ENCODE measurements at regions not wholly inside any gene's neighbourhood (a gene's known extent, or its start where the extent isn't known, plus 50 kb on each side); places are given as distances from the start of the nearest gene placed in this dataset.

- DNase-seq (ENCODE audit: low spot score) (no peak), FAIRE-seq (no peak)
Measured at GRCh38 chr9:23306731-23307130, 519.3 kb downstream of the ELAVL2 start.

GRCh38 chr9:23307731-23308513, 518.1 kb downstream of the ELAVL2 start:
- no peak for DNase-seq (ENCODE audit: low spot score)
- no peak for FAIRE-seq

- FAIRE-seq (no peak), DNase-seq (ENCODE audit: low spot score) (no peak)
Measured at GRCh38 chr9:23309800-23310199, 516.2 kb downstream of the ELAVL2 start.

GRCh38 chr9:23314247-23314646, 511.8 kb downstream of the ELAVL2 start:
- FAIRE-seq (no peak), DNase-seq (ENCODE audit: low spot score) (no peak)

- DNase-seq (ENCODE audit: low spot score) = no peak
- no peak for FAIRE-seq
Measured at GRCh38 chr9:23319092-23319491, 506.9 kb downstream of the ELAVL2 start.

- DNase-seq (ENCODE audit: low spot score) (no peak), FAIRE-seq (no peak)
Measured at GRCh38 chr9:23321049-23321448, 505.0 kb downstream of the ELAVL2 start.

- DNase-seq (ENCODE audit: low spot score) = peak; percentile 4
- FAIRE-seq = no peak
Measured at GRCh38 chr9:23322392-23322791, 503.6 kb downstream of the ELAVL2 start.

- DNase-seq (ENCODE audit: low spot score) (no peak), FAIRE-seq (no peak)
Measured at GRCh38 chr9:23324511-23324910, 501.5 kb downstream of the ELAVL2 start.

GRCh38 chr9:23326597-23326996, 499.4 kb downstream of the ELAVL2 start:
- DNase-seq (ENCODE audit: low spot score) = no peak
- no peak for FAIRE-seq

- FAIRE-seq = no peak
Measured at GRCh38 chr9:23341346-23341745, 484.7 kb downstream of the ELAVL2 start.

GRCh38 chr9:23342291-23342690, 483.7 kb downstream of the ELAVL2 start:
- FAIRE-seq = no peak

More at GRCh38 chr9:23341346-23341745, 484.7 kb downstream of the ELAVL2 start:
- DNase-seq (ENCODE audit: low spot score) = peak; percentile 2

GRCh38 chr9:23343226-23343625, 482.8 kb downstream of the ELAVL2 start:
- FAIRE-seq (no peak), DNase-seq (ENCODE audit: low spot score) (no peak)

More at GRCh38 chr9:23342291-23342690, 483.7 kb downstream of the ELAVL2 start:
- peak; percentile 26 for DNase-seq (ENCODE audit: low spot score)

- DNase-seq (ENCODE audit: low spot score) = no peak
- FAIRE-seq = no peak
Measured at GRCh38 chr9:23361096-23361495, 464.9 kb downstream of the ELAVL2 start.

GRCh38 chr9:23372703-23373102, 453.3 kb downstream of the ELAVL2 start:
- no peak for DNase-seq (ENCODE audit: low spot score)
- no peak for FAIRE-seq

- FAIRE-seq = no peak
- DNase-seq (ENCODE audit: low spot score) = no peak
Measured at GRCh38 chr9:23375511-23375910, 450.5 kb downstream of the ELAVL2 start.

GRCh38 chr9:23379842-23380241, 446.2 kb downstream of the ELAVL2 start:
- no peak for FAIRE-seq
- DNase-seq (ENCODE audit: low spot score) = no peak

GRCh38 chr9:23380821-23381220, 445.2 kb downstream of the ELAVL2 start:
- DNase-seq (ENCODE audit: low spot score) = no peak
- no peak for FAIRE-seq

- FAIRE-seq = no peak
- DNase-seq (ENCODE audit: low spot score) = no peak
Measured at GRCh38 chr9:23382418-23382817, 443.6 kb downstream of the ELAVL2 start.

- no peak for DNase-seq (ENCODE audit: low spot score)
- no peak for FAIRE-seq
Measured at GRCh38 chr9:23394189-23394588, 431.9 kb downstream of the ELAVL2 start.

GRCh38 chr9:23408874-23409273, 417.2 kb downstream of the ELAVL2 start:
- DNase-seq (ENCODE audit: low spot score) (no peak), FAIRE-seq (no peak)

GRCh38 chr9:23412046-23412445, 414.0 kb downstream of the ELAVL2 start:
- DNase-seq (ENCODE audit: low spot score) = no peak
- no peak for FAIRE-seq

GRCh38 chr9:23412458-23412857, 413.6 kb downstream of the ELAVL2 start:
- no peak for FAIRE-seq
- DNase-seq (ENCODE audit: low spot score) = no peak

- DNase-seq (ENCODE audit: low spot score) (no peak), FAIRE-seq (no peak)
Measured at GRCh38 chr9:23413541-23413940, 412.5 kb downstream of the ELAVL2 start.

Measured in urothelium cell line (cell line).